ENCODE measurements at regions not wholly inside any gene's neighbourhood (a gene's known extent, or its start where the extent isn't known, plus 50 kb on each side); places are given as distances from the start of the nearest gene placed in this dataset.
A peak's percentile ranks its signal among the peaks of the same experiment; 100 is the strongest.

DNA sequence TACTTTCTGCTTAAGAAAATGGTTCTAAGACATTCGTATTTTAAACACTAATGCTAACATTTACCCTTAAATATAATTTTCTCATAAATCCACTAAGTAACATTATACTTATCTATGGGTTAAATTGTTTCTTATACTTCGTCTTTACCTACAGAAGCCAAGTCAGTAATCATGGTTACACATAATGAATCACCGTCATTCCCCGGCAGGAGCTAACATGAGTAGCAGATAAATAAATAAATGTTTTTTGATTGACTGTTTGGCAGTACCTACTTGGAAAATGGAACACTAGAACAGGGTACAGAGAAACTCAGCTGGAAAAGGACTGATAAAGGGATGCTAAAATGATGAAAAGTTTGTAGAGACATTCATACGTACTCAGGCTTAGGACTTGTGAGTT, 430.4 kb downstream of the ACTRT1 start:
- no peak for DNase-seq
- intact Hi-C loops (cut with DNase I) = no loop called here
- 60 to 62% methylated on average over 5 of the region's 5 CpGs for WGBS, 2 donors

GRCh38 chrX:127606590-127606989, 445.6 kb downstream of the ACTRT1 start:
- H3K36me3 ChIP-seq = no peaks in the 10 kb centered on the region
- TF ChIP-seq, protein P1, sequence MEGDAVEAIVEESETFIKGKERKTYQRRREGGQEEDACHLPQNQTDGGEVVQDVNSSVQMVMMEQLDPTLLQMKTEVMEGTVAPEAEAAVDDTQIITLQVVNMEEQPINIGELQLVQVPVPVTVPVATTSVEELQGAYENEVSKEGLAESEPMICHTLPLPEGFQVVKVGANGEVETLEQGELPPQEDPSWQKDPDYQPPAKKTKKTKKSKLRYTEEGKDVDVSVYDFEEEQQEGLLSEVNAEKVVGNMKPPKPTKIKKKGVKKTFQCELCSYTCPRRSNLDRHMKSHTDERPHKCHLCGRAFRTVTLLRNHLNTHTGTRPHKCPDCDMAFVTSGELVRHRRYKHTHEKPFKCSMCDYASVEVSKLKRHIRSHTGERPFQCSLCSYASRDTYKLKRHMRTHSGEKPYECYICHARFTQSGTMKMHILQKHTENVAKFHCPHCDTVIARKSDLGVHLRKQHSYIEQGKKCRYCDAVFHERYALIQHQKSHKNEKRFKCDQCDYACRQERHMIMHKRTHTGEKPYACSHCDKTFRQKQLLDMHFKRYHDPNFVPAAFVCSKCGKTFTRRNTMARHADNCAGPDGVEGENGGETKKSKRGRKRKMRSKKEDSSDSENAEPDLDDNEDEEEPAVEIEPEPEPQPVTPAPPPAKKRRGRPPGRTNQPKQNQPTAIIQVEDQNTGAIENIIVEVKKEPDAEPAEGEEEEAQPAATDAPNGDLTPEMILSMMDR (IDR thresholded peaks at IDR 0.05) = no peak
- 14 to 38% methylated on average over 1 of the region's 1 CpG for WGBS, 2 donors
- intact Hi-C loops (cut with DNase I) = no loop called here
- no peak overlapping the region for H3K4me3 ChIP-seq
- DNase-seq (no peak), ATAC-seq (no peak)
- no peaks in the 10 kb centered on the region for H3K4me1 ChIP-seq
- H3K27ac ChIP-seq = no peak overlapping the region
- no peaks in the 10 kb centered on the region for H3K27me3 ChIP-seq
- H3K9me3 ChIP-seq = peaks cover 0 to 5% (median 0%) of the 10 kb centered on the region in 11 donors

More for the DNA sequence above, 430.4 kb downstream of the ACTRT1 start:
- Histone ChIP-seq H3K4me1 (no peaks in the 10 kb centered on the region), H3K4me3 (no peak overlapping the region), H3K27me3 (no peaks in the 10 kb centered on the region), H3K9me3 (peaks cover 0 to 14% (median 0%) of the 10 kb centered on the region in 11 donors), H3K36me3 (no peaks in the 10 kb centered on the region), H3K27ac (no peak overlapping the region)
- TF ChIP-seq, protein P1 (IDR thresholded peaks at IDR 0.05) = no peak
- no peak for ATAC-seq

GRCh38 chrX:127596882-127597281, 455.3 kb downstream of the ACTRT1 start:
- H3K9me3 ChIP-seq = peaks cover 0 to 3% (median 0%) of the 10 kb centered on the region in 11 donors
- intact Hi-C loops (cut with DNase I) = no loop called here
- no peaks in the 10 kb centered on the region for H3K36me3 ChIP-seq
- ATAC-seq = peak in 1 of 8 donors; percentile 77
- 13 to 24% methylated on average over 1 of the region's 1 CpG for WGBS, 2 donors
- no peak for DNase-seq
- no peak overlapping the region for H3K27ac ChIP-seq
- TF ChIP-seq, protein P1 (IDR thresholded peaks at IDR 0.05) = no peak
- H3K4me1 ChIP-seq = no peaks in the 10 kb centered on the region
- no peak overlapping the region for H3K4me3 ChIP-seq
- no peaks in the 10 kb centered on the region for H3K27me3 ChIP-seq

DNA sequence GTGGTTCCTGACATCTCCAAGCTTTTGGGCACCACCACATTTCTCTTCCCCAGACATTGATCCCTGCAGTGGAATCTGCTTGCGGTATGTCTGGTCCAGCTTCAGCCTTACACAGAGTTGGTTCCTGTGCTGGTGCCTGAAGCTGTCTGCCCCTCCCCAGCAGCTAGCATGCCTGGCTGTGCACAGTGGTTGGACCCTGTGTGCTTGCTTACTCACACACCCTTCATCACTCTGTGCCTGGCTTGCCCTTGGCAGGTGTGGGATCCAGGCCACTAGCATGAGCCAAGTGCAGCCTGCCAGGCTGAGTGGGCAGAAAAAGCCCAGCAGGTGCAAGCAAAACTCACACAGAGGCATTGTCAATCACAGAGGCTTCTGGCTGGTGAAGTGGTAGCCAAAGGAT, 473.8 kb downstream of the ACTRT1 start:
- ATAC-seq (peak in 7 of 8 donors; percentile 43 to 98 (median 79)), DNase-seq (peak; percentile 14)
- TF ChIP-seq, protein P1 (IDR thresholded peaks at IDR 0.05) = no peak
- Histone ChIP-seq H3K4me1 (no peaks in the 10 kb centered on the region), H3K36me3 (no peaks in the 10 kb centered on the region), H3K4me3 (no peak overlapping the region), H3K9me3 (peaks cover 0 to 19% (median 0%) of the 10 kb centered on the region in 11 donors), H3K27ac (peak overlapping the region in 1 of 10 donors; percentile 28), H3K27me3 (no peaks in the 10 kb centered on the region)
- WGBS, 2 donors = 25 to 70% methylated on average over 1 of the region's 1 CpG
- intact Hi-C loops (cut with DNase I) = no loop called here

Measured in heart right ventricle (tissue), 16 donors.